ENCODE measurements at regions not wholly inside any gene's neighbourhood (a gene's known extent, or its start where the extent isn't known, plus 50 kb on each side); places are given as distances from the start of the nearest gene placed in this dataset.
A peak's percentile ranks its signal among the peaks of the same experiment; 100 is the strongest.
"Not testable (repeated sequence)": the region's sequence is repeated elsewhere in the genome, so short reads cannot be mapped to it uniquely, and the experiment has no call there.

DNA sequence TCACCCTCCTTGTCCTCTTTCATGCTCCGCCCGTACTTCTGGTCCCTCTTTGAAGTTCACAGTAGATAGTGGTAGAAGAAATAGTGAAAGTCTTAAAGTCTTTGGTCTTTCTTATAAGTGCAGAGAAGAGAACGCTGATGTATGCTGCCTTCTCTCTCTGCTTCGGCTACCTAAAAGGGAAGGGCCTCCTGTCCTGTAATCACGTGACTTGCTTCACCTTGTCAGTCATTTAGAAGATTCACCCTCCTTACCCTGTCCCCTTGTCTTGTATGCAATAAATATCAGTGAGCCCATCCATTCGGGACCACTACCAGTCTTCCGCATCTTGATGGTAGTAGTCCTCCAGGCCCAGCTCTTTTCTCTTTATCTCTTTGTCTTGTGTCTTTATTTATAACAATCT lies 144.6 kb downstream of the ARL4C start:
- Mint-ChIP-seq H3K27me3 (no peaks in the 10 kb centered on the region), H3K9me3 (peaks cover 14% of the 10 kb centered on the region), H3K27ac (no peak overlapping the region), H3K4me1 (ENCODE audit: low read depth) (peaks cover 14% of the 10 kb centered on the region), H3K4me3 (no peak overlapping the region), H3K36me3 (no peaks in the 10 kb centered on the region)
- intact Hi-C loops (cut with micrococcal nuclease), result no loop called here
- ChIA-PET POLR2A (no interaction called here), CTCF (no interaction called here)
- no peak for DNase-seq

DNA sequence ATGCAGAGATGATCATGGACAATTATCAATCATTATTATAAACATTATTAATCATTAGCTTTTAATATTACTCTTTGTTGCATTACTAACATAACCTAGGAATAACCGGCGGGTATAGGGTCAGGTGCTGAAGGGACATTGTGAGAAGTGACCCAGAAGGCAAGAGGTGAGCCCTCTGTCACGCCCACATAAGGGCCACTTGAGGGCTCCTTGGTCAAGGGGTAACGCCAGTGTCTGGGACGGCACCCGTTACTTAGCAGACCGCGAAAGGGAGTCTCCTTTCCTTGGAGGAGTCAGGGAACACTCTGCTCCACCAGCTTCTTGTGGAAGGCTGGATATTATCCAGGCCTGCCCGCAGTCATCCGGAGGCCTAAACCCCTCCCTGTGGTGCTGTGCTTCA lies 145.0 kb downstream of the ARL4C start:
- H3K27me3 Mint-ChIP-seq; DNase-seq; H3K27ac Mint-ChIP-seq; H3K4me3 Mint-ChIP-seq; intact Hi-C loops (cut with micrococcal nuclease); CTCF ChIA-PET; H3K36me3 Mint-ChIP-seq; POLR2A ChIA-PET: not testable (repeated sequence)
- Mint-ChIP-seq H3K4me1 (ENCODE audit: low read depth) (peaks cover 14% of the 10 kb centered on the region), H3K9me3 (peaks cover 14% of the 10 kb centered on the region)

DNA sequence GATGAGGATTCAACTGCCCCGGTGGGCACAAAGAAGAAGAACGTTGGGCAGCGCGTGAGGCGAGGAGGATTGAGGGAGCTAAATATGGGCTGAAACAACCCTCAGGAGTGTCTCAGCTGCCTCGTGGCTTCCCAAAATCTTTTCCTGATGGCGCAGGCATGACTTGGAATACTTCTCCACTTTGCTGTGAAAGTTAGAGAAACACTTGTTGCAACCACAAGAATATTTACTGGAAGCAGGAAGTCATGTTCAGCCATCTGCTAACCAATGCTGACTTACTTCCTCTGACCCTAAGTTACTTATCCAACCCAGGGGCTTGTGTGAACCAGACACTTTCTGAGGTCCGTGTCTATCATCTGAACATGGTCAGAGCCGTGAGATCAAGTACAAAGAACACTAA lies 148.8 kb downstream of the ARL4C start:
- Mint-ChIP-seq H3K27me3 (no peaks in the 10 kb centered on the region), H3K4me3 (no peak overlapping the region), H3K36me3 (no peaks in the 10 kb centered on the region), H3K9me3 (peaks cover 9% of the 10 kb centered on the region), H3K27ac (no peak overlapping the region), H3K4me1 (ENCODE audit: low read depth) (peaks cover 7% of the 10 kb centered on the region)
- no peak for DNase-seq
- CTCF ChIA-PET, result no interaction called here
- intact Hi-C loops (cut with micrococcal nuclease), result no loop called here
- POLR2A ChIA-PET, result no interaction called here

DNA sequence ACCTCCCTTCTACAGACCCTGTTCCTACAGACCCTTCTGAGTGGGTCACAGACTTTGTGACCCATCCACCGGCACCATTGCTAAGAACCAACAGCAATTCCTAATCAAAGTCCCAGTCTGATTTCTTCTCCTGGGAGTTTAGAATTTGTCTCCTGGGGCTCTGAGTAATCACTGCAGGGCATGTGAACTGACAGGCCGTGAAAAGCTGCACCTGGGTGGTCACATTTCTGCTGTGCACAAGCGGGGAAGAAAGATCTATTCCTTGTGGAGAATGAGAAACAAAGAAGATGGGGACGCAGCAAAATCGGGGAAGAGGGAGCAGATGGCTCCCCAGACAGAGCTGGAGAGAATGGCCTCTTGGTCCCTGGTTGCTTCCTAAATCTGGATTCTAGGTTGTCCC lies 151.0 kb downstream of the ARL4C start:
- no peak for DNase-seq
- intact Hi-C loops (cut with micrococcal nuclease), result no loop called here
- Mint-ChIP-seq H3K9me3 (no peaks in the 10 kb centered on the region), H3K27ac (no peak overlapping the region), H3K4me3 (no peak overlapping the region), H3K36me3 (no peaks in the 10 kb centered on the region), H3K4me1 (ENCODE audit: low read depth) (peaks cover 7% of the 10 kb centered on the region), H3K27me3 (no peaks in the 10 kb centered on the region)
- ChIA-PET CTCF (no interaction called here), POLR2A (no interaction called here)

DNA sequence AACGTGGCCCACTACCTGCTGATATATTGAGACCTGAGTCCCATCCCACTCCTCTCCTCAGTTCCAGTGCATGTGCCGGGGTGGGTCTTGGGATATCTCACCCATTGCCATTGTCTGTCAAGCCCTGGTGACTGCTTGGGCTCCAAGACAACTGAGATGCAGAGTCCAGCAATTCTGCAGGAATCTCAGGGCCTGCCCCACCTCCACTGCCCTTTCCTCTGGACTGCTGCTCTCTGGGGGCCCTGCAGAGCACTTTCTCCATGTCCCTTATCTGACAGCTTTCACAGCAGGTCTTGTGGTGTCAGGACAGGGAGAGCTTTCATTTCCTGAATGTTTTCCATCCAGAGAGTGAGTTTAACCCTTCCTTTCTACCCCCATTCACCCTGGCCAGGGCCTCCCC lies 152.9 kb downstream of the ARL4C start:
- Mint-ChIP-seq H3K27me3 (no peaks in the 10 kb centered on the region), H3K4me3 (no peak overlapping the region), H3K36me3 (no peaks in the 10 kb centered on the region), H3K9me3 (peaks cover 7% of the 10 kb centered on the region), H3K27ac (no peak overlapping the region), H3K4me1 (ENCODE audit: low read depth) (peaks cover 12% of the 10 kb centered on the region)
- intact Hi-C loops (cut with micrococcal nuclease), result no loop called here
- no peak for DNase-seq
- POLR2A ChIA-PET, result no interaction called here
- CTCF ChIA-PET, result no interaction called here

DNA sequence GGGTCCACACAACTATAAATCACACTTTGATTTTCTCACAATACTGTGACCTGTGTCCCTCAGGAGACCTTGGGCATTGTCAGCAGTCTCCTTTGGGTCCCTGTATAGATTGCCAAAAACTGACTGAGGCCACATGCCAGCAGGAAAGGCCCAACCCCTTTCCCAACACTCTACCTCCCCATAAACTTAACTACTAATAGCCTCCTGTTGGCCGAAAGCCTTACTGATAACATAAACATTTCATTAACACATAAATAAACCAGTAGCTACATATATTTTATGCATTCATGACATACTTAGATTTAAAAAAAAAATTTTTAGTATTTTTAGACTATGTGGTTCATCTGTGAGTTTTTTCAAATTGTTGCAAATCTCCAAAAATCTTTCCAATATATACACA lies 153.5 kb downstream of the ARL4C start:
- H3K4me3 Mint-ChIP-seq, result no peak overlapping the region
- CTCF ChIA-PET, result no interaction called here
- H3K9me3 Mint-ChIP-seq, result peaks cover 10% of the 10 kb centered on the region
- H3K27me3 Mint-ChIP-seq, result no peaks in the 10 kb centered on the region
- intact Hi-C loops (cut with micrococcal nuclease), result no loop called here
- H3K27ac Mint-ChIP-seq, result no peak overlapping the region
- POLR2A ChIA-PET, result no interaction called here
- no peaks in the 10 kb centered on the region for H3K36me3 Mint-ChIP-seq
- H3K4me1 Mint-ChIP-seq (ENCODE audit: low read depth), result peaks cover 10% of the 10 kb centered on the region
- no peak for DNase-seq

DNA sequence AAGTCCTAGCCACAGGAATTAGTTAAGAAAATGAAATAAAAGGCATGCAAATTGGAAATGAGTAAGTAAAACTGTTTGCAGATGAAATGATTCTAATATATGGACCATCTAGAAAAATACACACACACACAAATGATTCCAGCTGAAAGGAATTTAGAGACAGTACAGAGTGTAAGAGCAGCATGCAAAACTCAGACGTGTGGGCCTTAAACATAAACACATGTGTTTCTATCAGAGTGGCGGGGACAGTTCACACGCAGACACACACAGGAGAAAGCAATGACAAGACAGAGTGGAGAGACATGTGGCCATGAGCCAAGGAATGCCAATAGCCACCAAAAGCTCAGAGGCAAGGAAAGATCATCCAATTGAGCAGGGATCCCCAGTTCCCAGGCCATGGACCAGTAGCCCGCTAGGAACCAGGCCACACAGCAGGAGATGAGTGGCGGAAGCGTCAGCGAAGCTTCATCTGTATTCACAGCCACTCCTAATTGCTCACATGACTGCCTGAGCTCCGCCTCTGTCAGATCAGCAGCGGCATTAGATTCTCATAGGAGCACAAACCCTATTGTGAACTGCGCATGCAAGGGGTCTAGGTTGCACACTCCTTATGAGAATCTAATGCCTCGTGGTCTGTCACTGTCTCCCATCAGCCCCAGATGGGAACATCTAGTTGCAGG lies 155.4 kb downstream of the ARL4C start:
- CTCF ChIA-PET, result no interaction called here

DNA sequence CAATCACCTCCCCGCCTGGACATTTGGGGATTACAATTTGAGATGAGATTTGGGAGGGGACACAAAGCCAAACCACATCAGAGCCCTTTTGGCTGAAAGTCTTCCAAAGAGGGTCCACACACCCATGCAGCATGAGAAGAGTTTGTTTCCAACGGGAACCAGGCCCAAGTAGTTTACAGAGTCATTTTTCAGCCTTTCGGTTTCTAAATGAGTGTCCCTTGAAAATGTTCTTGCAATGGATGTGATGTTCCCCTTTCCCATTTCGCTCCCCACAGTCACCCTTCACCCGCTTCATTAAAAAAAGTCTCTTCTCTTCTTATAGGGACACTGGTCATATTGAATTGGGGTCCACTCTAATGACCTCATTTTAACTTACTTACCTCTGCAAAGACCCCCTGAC lies 157.4 kb downstream of the ARL4C start:
- intact Hi-C loops (cut with micrococcal nuclease), result no loop called here
- CTCF ChIA-PET, result no interaction called here
- DNase-seq, result no peak
- Mint-ChIP-seq H3K4me3 (no peak overlapping the region), H3K9me3 (peaks cover 10% of the 10 kb centered on the region), H3K36me3 (no peaks in the 10 kb centered on the region), H3K4me1 (ENCODE audit: low read depth) (peaks cover 15% of the 10 kb centered on the region), H3K27me3 (no peaks in the 10 kb centered on the region), H3K27ac (no peak overlapping the region)
- POLR2A ChIA-PET, result no interaction called here

More for the DNA sequence above, 155.4 kb downstream of the ARL4C start:
- Mint-ChIP-seq H3K36me3 (no peaks in the 10 kb centered on the region), H3K27me3 (no peaks in the 10 kb centered on the region), H3K27ac (no peak overlapping the region), H3K9me3 (peaks cover 10% of the 10 kb centered on the region), H3K4me3 (no peak overlapping the region), H3K4me1 (ENCODE audit: low read depth) (peaks cover 4% of the 10 kb centered on the region)
- intact Hi-C loops (cut with micrococcal nuclease), result no loop called here
- POLR2A ChIA-PET, result no interaction called here
- DNase-seq, result no peak

DNA sequence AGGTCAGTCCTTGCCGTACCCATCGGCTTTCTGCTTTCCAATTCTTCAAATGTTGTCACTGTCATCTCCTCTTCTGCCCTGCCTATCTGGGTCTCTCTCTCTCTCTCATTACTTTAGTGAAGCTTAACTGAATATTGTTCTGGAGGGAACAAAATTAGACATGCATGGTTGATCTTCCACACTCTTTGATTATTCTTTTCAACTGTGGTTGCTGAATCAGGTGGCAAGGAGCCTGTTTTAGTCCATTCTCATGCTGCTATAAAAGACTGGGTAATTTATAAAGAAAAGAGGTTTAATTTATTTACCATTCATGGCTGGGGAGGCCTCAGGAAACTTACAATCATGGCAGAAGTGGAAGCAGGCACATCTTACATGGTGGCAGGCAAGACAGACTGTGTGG lies 157.9 kb downstream of the ARL4C start:
- DNase-seq, result no peak
- Mint-ChIP-seq H3K36me3 (no peaks in the 10 kb centered on the region), H3K9me3 (peaks cover 10% of the 10 kb centered on the region), H3K4me3 (no peak overlapping the region), H3K27me3 (no peaks in the 10 kb centered on the region), H3K4me1 (ENCODE audit: low read depth) (peaks cover 15% of the 10 kb centered on the region), H3K27ac (no peak overlapping the region)
- intact Hi-C loops (cut with micrococcal nuclease), result no loop called here
- CTCF ChIA-PET, result no interaction called here
- POLR2A ChIA-PET, result no interaction called here

DNA sequence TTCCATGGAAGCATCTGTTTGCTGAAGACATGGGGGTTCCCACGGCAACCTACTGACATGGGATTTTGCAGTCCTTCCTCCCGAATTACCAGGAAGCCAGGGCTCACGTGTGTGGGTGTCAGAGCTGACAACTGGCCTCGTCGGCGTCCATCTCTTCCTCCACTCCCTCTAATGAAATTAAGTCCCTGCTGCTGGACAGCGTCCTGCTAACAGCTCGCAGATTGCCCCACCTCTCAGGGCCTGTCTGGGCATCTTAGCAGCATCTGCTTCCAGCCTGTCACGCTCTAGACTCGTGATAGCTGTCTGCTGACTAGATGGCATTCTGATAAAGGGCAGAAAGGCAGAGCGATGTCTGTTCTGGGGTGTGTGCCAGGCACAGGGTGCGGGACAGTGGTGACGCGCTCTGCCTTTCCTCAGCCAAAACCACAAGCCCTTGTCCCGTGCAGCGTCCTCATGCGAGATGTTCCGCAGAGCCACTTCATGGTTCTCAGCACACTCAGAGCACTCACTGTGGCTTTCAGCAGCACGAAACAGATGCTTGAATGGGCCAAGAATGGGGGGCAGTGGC lies 161.1 kb downstream of the ARL4C start:
- ChIA-PET POLR2A (no interaction called here), CTCF (interaction anchor here (0.6 kb wide), 1 partner anchor 36 kb away, joined by 3 read pairs; no protein-coding TSS in a partner anchor)
- Mint-ChIP-seq H3K9me3 (peaks cover 10% of the 10 kb centered on the region), H3K36me3 (no peaks in the 10 kb centered on the region), H3K27ac (peak overlapping the region; percentile 21), H3K4me1 (ENCODE audit: low read depth) (peaks cover 18% of the 10 kb centered on the region), H3K27me3 (no peaks in the 10 kb centered on the region), H3K4me3 (peak overlapping the region; percentile 36)
- peak; percentile 70 for DNase-seq
- intact Hi-C loops (cut with micrococcal nuclease), result no loop called here

DNA sequence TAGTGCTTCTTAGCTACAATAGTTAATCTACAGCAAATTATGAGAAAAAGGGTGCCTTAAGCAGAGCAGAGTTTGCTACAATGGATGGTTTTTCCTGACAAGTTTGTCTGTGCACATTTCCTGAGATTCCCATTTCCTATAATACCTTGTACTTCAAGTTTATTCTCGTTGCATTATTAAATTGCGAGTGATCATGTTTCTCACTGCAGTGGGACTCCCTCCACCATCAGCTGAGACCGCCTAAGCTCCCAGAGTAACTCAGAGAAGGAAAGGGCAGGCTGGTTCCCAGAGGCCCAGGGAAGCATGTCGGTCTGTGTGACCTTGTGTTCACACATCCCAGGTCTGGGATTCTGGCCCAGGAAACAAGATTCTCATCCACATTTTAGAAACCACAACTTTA lies 162.1 kb downstream of the ARL4C start:
- no peak for DNase-seq
- H3K4me1 Mint-ChIP-seq (ENCODE audit: low read depth), result peaks cover 18% of the 10 kb centered on the region
- H3K36me3 Mint-ChIP-seq, result no peaks in the 10 kb centered on the region
- no peak overlapping the region for H3K27ac Mint-ChIP-seq
- ChIA-PET CTCF (no interaction called here), POLR2A (no interaction called here)
- intact Hi-C loops (cut with micrococcal nuclease), result no loop called here
- H3K9me3 Mint-ChIP-seq, result peaks cover 10% of the 10 kb centered on the region
- no peaks in the 10 kb centered on the region for H3K27me3 Mint-ChIP-seq
- H3K4me3 Mint-ChIP-seq, result no peak overlapping the region

DNA sequence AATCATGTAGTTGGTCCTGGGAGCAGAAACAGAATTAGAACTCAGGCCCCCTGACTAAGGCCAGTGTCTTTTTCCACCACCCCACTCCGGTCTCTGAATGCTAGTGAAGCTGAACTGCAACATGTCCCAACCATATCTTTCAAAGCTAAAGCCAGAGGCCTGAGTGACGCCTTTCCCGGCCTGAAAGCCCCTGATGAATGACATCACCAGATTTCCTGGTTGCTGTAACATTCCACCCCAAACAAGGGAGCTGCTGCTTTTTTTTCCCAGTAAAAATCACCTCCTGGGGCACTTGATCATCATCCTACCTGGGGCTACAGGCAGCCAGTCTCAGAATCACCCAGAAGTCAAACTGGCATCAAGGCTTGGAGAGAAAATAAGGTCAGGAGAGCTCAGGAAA lies 162.7 kb downstream of the ARL4C start:
- no peak for DNase-seq
- Mint-ChIP-seq H3K27ac (no peak overlapping the region), H3K27me3 (no peaks in the 10 kb centered on the region), H3K9me3 (peaks cover 4% of the 10 kb centered on the region), H3K36me3 (no peaks in the 10 kb centered on the region), H3K4me1 (ENCODE audit: low read depth) (peaks cover 14% of the 10 kb centered on the region), H3K4me3 (no peak overlapping the region)
- ChIA-PET CTCF (no interaction called here), POLR2A (no interaction called here)
- intact Hi-C loops (cut with micrococcal nuclease), result no loop called here

DNA sequence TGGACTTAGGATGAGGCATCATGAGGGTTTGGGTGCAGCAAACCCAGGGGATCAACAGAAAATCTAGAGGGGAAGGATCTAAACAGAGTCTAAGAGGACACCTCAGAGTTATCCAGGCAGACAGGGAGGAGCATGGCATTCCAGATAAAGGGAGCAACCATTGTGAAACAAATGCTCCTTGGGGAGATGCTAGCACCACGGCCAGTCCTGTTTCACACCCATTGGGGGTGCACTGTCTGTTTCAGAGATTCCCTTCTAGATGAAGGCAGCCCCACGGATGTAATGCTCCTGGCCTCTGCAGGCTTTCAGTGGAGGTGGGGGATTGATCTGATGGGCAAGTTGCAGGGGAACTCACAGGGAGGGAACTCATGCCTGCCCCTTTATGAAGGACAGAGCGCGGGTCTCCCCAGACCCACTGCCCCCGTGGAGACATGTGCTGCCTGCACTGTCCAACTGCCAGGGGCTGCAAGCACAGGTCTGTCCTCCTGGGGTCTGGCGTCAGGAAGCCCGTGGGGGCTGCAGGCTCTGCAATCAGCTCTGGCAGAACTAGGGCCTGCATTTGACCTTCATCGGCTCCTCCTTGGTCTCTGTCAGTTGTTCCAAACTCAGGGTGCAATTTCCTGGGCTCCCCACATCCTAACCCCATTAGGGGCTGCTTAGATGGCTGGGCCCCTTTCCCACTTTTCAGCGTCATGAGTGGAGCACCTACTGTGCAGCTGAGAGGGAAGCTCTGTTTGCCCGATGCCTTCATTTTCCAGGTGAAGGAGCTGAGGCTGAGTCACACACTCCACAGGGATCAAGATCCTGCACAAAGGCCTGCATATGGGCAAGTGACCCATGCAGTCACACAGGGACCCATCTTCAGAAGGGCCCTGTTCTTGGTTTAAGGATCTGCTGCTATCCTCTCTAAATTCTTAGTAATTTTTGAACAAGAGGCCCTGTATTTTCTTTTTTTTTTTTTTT lies 163.4 kb downstream of the ARL4C start:
- intact Hi-C loops (cut with micrococcal nuclease), result no loop called here
- DNase-seq, result no peak
- CTCF ChIA-PET, result no interaction called here
- POLR2A ChIA-PET, result no interaction called here
- H3K27me3 Mint-ChIP-seq, result no peaks in the 10 kb centered on the region
- H3K4me1 Mint-ChIP-seq (ENCODE audit: low read depth), result peaks cover 14% of the 10 kb centered on the region
- no peak overlapping the region for H3K4me3 Mint-ChIP-seq
- H3K36me3 Mint-ChIP-seq, result no peaks in the 10 kb centered on the region
- H3K27ac Mint-ChIP-seq, result no peak overlapping the region
- H3K9me3 Mint-ChIP-seq, result no peaks in the 10 kb centered on the region

Measured in activated CD4-positive, alpha-beta memory T cell treated with anti-CD3 and anti-CD28 coated beads for 36 hours (primary cell).